Stomach (tissue), 4 donors: ENCODE measurements at regions not wholly inside any gene's neighbourhood (a gene's known extent, or its start where the extent isn't known, plus 50 kb on each side); places are given as distances from the start of the nearest gene placed in this dataset.

ENCODE experiments used
- CTCF ChIP-seq, 7 experiments: fragments of 450-650 bp in 4 of 7; fragments of 200-600 bp in 3 of 7; sonication (generic) in 3 of 7; IDR thresholded peaks; one replicate each; pipeline ENCODE4 v1.5.1; 2016 to 2019; ENCODE audit warnings: antibody characterized with exemption in 7 of 7, control low read depth in 2 of 7, mild to moderate bottlenecking in 1 of 7
- EP300 ChIP-seq: sonication (generic); formaldehyde crosslinking; IDR thresholded peaks from one replicate; pipeline ENCODE4 v1.6.1; 2017; ENCODE audit warnings: antibody characterized with exemption
- POLR2A ChIP-seq, 4 donors: fragments of 450-650 bp; IDR thresholded peaks; one replicate each; pipeline ENCODE4 v1.6.1; 2016; ENCODE audit warnings: antibody characterized with exemption in 4 of 4, control low read depth in 2 of 4, mild to moderate bottlenecking in 1 of 4, moderate library complexity in 1 of 4
- POLR2AphosphoS5 ChIP-seq, 3 donors: sonication (generic); formaldehyde crosslinking; IDR thresholded peaks; one replicate each; pipeline ENCODE4 v1.6.1; 2016; ENCODE audit warnings: antibody characterized with exemption in 3 of 3

GRCh38 chr2:225130093-225130492 lies 87.8 kb upstream of the DOCK10 start:
- TF ChIP-seq CTCF (IDR thresholded peaks at IDR 0.05) (no peak), POLR2A (IDR thresholded peaks at IDR 0.05) (no peak), EP300 (no peak), POLR2AphosphoS5 (IDR thresholded peaks at IDR 0.05) (no peak)
